HFFc6 (cell line): ENCODE measurements at regions not wholly inside any gene's neighbourhood (a gene's known extent, or its start where the extent isn't known, plus 50 kb on each side); places are given as distances from the start of the nearest gene placed in this dataset.

ENCODE experiments used
- DNase-seq: peaks from one replicate; pipeline ENCODE4 v3.0.0-alpha.2; 2018
- H3K27ac Mint-ChIP-seq: 2 replicates; pipeline ENCODE4 v1.8.0; 2020; ENCODE audit warnings: mild to moderate bottlenecking, mixed read lengths
- H3K27me3 Mint-ChIP-seq: 2 replicates; pipeline ENCODE4 v1.8.0; 2021; ENCODE audit warnings: mild to moderate bottlenecking, moderate library complexity, mixed read lengths; ENCODE audit not compliant: insufficient read depth
- H3K36me3 Mint-ChIP-seq: 2 replicates; pipeline ENCODE4 v1.8.0; 2021; ENCODE audit warnings: low read depth, mixed read lengths
- H3K4me1 Mint-ChIP-seq: 2 replicates; pipeline ENCODE4 v1.8.0; 2020; ENCODE audit warnings: low read depth, mixed read lengths
- H3K4me3 Mint-ChIP-seq: 2 replicates; pipeline ENCODE4 v1.8.0; 2020; ENCODE audit warnings: mild to moderate bottlenecking, moderate library complexity, mixed read lengths
- H3K9me3 Mint-ChIP-seq: 2 replicates; pipeline ENCODE4 v1.8.0; 2020; ENCODE audit warnings: mild to moderate bottlenecking, mixed read lengths
- TF ChIP-seq, protein P1 (sequence below): fragments of 200-600 bp; sonication (generic); IDR thresholded peaks from 2 replicates; pipeline ENCODE4 v1.5.0; 2021; ENCODE audit warnings: antibody characterized with exemption, mild to moderate bottlenecking

- H3K4me1 Mint-ChIP-seq, result no peaks in the 10 kb centered on the region
- no peak overlapping the region for H3K27ac Mint-ChIP-seq
- no peaks in the 10 kb centered on the region for H3K36me3 Mint-ChIP-seq
- H3K4me3 Mint-ChIP-seq, result no peak overlapping the region
- peaks cover 7% of the 10 kb centered on the region; the same call in 1 of the 2 replicates for H3K27me3 Mint-ChIP-seq
- DNase-seq, result no peak
- TF ChIP-seq, protein P1, sequence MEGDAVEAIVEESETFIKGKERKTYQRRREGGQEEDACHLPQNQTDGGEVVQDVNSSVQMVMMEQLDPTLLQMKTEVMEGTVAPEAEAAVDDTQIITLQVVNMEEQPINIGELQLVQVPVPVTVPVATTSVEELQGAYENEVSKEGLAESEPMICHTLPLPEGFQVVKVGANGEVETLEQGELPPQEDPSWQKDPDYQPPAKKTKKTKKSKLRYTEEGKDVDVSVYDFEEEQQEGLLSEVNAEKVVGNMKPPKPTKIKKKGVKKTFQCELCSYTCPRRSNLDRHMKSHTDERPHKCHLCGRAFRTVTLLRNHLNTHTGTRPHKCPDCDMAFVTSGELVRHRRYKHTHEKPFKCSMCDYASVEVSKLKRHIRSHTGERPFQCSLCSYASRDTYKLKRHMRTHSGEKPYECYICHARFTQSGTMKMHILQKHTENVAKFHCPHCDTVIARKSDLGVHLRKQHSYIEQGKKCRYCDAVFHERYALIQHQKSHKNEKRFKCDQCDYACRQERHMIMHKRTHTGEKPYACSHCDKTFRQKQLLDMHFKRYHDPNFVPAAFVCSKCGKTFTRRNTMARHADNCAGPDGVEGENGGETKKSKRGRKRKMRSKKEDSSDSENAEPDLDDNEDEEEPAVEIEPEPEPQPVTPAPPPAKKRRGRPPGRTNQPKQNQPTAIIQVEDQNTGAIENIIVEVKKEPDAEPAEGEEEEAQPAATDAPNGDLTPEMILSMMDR, result no peak
- no peaks in the 10 kb centered on the region for H3K9me3 Mint-ChIP-seq
These were observed 75.7 kb downstream of the RBM43 start for GRCh38 chr2:151186011-151186410.

- no peak for DNase-seq
- H3K27ac Mint-ChIP-seq, result no peak overlapping the region
- peaks cover 6% of the 10 kb centered on the region; the same call in 1 of the 2 replicates for H3K27me3 Mint-ChIP-seq
- no peak overlapping the region for H3K4me3 Mint-ChIP-seq
- H3K36me3 Mint-ChIP-seq, result no peaks in the 10 kb centered on the region
- H3K4me1 Mint-ChIP-seq, result no peaks in the 10 kb centered on the region
- TF ChIP-seq, protein P1, result no peak
- H3K9me3 Mint-ChIP-seq, result no peaks in the 10 kb centered on the region
These were observed 78.5 kb downstream of the RBM43 start for GRCh38 chr2:151182899-151183809.

GRCh38 chr2:151182396-151182795 lies 79.3 kb downstream of the RBM43 start:
- no peak overlapping the region for H3K27ac Mint-ChIP-seq
- no peaks in the 10 kb centered on the region for H3K36me3 Mint-ChIP-seq
- no peaks in the 10 kb centered on the region for H3K4me1 Mint-ChIP-seq
- no peak for DNase-seq
- TF ChIP-seq, protein P1, result no peak
- H3K4me3 Mint-ChIP-seq, result no peak overlapping the region
- H3K9me3 Mint-ChIP-seq, result no peaks in the 10 kb centered on the region
- H3K27me3 Mint-ChIP-seq, result peaks cover 7% of the 10 kb centered on the region

- Mint-ChIP-seq H3K9me3 (no peaks in the 10 kb centered on the region), H3K4me3 (no peak overlapping the region), H3K27me3 (peaks cover 15% of the 10 kb centered on the region), H3K27ac (no peak overlapping the region), H3K36me3 (no peaks in the 10 kb centered on the region), H3K4me1 (no peaks in the 10 kb centered on the region)
- no peak for DNase-seq
- TF ChIP-seq, protein P1, result no peak
These were observed 80.1 kb downstream of the RBM43 start for GRCh38 chr2:151181524-151181923.

DNA sequence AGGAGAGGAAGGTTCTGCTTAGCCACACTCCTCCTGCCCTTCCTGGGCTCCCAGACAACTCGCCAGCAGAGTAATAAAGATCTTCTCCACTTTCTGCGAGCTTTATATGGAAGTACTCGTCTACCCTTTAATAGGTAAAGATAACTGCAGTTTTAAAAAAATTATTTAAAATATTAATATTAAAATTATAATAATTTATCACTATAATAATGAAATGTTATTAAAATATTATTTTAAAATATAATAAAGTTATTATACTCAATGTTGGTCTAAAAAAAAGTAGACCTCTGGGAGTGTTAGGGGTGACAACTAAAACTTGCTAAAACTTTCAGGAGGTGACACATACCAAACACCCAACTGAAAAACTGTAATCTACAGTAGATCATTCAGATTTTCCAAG lies 81.5 kb downstream of the RBM43 start:
- no peak overlapping the region for H3K27ac Mint-ChIP-seq
- H3K4me3 Mint-ChIP-seq, result no peak overlapping the region
- H3K4me1 Mint-ChIP-seq, result no peaks in the 10 kb centered on the region
- peaks cover 15% of the 10 kb centered on the region for H3K27me3 Mint-ChIP-seq
- TF ChIP-seq, protein P1, result no peak
- DNase-seq, result no peak
- no peaks in the 10 kb centered on the region for H3K36me3 Mint-ChIP-seq
- H3K9me3 Mint-ChIP-seq, result no peaks in the 10 kb centered on the region
